ENCODE measurements at regions not wholly inside any gene's neighbourhood (a gene's known extent, or its start where the extent isn't known, plus 50 kb on each side); places are given as distances from the start of the nearest gene placed in this dataset.

DNA sequence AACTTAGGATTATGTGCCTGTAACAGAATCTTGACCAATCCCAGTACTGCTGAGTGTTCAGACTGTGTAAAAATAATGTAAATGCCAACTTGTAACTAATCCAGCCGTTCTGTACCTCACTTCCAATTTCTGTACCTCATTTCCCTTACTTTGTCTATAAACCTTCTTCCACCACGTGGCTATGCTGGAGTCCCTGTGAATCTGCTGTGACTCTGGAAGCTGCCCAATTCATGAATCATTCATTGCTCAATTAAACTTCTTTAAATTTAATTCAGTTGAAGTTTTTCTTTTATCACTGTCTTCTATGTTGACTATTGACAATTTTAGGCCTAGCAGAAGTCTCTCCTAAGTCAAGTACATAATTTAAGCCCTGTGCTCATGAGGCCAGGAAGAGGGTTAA is 215.3 kb upstream of the RHOBTB1 start:
- no peak for DNase-seq (ENCODE audit: low read depth in 4 of 4, low spot score in 3 of 4)

DNA sequence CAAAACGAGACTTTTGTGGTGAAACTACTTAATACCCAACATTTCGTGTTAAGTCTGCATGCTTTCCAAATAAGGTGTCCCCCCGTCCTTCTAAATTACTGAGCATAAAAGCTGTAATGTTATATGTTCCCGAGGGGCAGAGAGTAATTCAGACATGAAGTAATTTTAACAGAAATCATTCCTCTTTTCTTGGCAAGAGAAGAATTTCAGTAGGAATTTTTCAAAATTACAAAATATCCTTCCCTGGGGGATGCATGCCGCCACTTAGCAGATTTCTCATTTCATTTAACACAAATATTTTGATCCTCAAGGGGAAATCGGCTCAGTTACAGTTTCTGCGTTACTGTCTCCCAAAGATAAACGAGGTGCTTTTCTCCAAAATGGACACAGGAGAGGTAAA is 213.2 kb upstream of the RHOBTB1 start:
- no peak for DNase-seq (ENCODE audit: low read depth in 4 of 4, low spot score in 3 of 4)

DNA sequence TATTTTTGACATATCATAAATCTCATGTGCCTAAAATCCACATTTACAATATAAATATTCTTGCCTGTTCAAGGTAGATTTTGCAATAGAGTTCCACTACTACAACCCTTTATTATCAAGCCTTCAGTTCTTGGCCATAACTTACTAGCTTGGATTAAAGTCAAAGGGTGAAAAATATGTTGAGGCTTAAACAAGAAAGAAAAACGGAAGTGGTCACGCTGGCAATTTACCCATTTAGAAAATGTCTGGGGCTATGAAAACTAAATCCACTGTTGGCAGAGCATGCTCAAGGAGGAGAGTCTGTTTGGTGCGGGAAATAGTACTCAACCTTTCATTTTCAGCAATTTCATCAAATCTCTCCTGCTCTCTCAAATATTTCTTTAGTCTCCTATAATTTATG is 209.8 kb upstream of the RHOBTB1 start:
- DNase-seq (ENCODE audit: low read depth in 4 of 4, low spot score in 3 of 4) = no peak

DNA sequence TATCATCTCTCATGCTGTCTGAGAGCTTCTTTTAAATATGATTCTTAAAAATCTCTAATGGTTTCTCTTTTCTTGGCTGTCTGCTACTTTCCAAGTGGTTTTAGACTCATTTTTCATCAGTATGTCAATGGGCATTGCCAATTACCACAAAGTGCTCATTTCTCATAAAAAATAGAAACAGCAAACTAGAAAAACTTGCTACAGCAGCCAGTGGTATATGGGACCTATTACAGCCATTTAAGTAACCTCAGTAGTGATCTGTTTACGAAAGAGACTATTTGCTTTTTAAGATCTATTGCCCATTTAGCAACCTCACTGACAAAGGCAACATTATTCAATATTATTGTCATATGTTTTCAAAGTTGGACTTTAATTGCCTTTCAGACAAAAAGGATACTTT is 207.1 kb upstream of the RHOBTB1 start:
- DNase-seq (ENCODE audit: low read depth in 4 of 4, low spot score in 3 of 4) = no peak

DNA sequence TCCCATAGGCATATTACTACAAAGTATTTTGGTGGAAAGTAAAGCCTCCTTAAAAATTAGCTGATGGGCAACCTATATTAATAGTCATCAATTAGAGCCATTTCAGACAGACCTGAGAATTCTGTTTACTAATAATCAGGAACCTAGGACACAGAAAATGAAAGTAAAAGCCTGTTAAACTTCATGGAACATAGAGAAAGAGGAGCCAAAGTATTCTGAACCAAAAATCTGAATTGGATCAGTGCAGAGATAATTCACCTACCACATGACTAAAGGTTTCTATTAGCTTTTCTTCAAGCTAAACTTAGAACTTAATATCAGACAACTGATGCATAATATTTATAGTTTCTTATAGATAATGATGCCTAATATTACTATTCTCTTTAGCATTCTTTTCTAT is 204.5 kb upstream of the RHOBTB1 start:
- DNase-seq (ENCODE audit: low read depth in 4 of 4, low spot score in 3 of 4) = no peak

DNA sequence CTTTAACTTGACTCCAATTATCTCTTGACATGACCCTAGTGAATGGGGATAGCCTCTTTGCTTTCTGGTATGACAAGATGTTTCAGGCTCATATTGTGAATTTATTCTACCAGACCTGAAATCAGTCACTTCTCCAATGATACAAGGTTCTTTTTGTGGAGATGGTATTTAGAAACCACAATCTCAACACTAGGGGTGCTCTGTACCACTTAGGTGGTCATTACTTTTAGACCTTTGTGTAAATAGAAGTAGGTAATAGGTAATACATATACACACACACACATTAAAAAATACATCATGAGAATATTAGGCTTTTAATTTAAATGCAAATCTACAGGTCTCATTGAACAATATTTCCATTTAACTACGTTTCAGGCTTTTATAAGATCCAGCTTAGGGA is 199.0 kb upstream of the RHOBTB1 start:
- DNase-seq (ENCODE audit: low read depth in 4 of 4, low spot score in 3 of 4) = no peak

DNA sequence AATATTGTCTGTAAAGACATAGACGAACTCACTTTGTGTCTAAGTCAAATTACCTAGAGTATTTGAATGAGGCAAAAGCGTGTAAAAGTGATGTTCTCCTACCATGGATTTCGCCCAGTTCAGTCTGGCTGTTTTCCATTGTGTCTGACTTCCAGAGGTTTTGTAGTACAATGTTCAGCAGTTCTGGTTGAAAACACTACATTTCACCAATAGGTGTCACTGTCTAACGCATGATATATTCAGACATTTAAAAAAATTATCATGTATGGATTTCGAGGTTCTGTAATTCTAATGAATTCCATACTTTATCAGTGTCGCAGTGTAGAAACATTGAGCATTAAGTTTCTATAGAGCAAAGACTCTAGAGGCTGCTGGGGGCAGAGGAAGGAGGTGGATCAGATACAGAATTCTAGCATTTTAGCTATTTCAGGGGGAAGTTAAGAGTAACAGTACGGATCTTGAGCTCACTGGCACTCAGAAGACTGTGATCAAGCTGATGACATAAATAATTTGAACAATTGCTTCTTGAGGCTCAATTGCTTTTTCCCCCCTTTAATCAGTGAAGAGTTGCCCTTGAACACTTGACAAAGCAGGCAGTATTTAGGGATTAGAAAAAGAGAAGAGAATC is 196.9 kb upstream of the RHOBTB1 start:
- peak; percentile 50 to 69 (median 53) for DNase-seq (ENCODE audit: low read depth in 4 of 4, low spot score in 3 of 4)

DNA sequence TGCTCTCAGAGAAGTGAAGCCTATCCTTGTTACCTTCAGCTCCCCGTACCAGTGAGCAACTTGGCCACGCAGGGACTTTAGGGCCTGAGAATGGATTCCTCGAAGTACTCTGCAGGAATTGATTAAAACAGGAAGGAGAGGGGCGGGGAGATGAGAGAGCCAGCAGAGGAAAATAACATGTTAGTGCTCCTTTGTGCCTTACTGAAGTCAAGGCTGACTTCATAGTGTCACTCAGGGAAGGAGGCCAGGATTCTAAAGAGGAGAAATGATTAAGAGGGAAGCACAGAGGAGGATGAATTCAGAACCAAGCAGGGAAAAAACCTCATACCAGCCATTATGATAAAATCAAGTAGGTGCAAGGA is 195.6 kb upstream of the RHOBTB1 start:
- no peak for DNase-seq (ENCODE audit: low read depth in 4 of 4, low spot score in 3 of 4)

DNA sequence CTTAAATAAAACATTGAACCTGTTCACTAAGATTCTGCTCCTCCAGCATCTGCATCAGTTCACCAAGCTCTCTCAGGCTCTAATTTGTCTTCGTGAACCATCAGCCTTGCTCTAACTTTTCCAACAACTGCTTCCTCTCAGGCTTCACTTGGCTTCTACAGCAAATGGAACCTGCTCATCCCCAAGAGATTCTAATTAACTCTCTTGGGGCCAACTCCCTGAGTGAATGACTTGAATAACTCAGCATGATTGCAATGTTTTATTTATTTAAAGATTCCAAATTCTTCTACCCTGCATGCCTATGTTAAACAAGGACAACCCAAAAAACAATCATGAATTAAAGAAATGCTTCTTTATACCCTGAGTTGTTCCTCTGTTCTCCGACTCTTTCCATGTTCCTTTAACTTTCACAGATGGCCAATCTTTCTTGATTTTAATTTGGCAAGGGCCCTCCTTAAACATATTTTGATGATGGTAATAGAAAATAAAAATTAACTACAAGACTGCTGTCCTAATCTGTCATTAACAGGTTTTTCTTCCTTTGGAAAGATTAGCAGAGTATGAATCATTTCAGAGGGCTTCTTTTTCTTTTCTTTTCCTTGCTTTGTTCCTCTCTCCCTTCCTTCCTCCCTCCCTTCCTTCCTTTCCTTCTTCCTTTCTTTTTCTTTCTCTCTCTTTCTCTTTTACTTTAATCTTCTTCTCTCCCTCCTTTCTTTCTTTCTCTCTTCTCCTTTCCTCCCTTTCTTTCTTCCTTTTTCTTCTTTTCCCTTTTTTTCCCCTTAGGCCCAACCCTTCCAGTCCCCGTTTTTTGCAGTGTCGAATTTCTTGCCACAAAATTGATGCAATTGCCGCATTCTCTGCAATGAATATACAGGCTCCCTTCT is 195.0 kb upstream of the RHOBTB1 start:
- DNase-seq (ENCODE audit: low read depth in 4 of 4, low spot score in 3 of 4) = no peak

DNA sequence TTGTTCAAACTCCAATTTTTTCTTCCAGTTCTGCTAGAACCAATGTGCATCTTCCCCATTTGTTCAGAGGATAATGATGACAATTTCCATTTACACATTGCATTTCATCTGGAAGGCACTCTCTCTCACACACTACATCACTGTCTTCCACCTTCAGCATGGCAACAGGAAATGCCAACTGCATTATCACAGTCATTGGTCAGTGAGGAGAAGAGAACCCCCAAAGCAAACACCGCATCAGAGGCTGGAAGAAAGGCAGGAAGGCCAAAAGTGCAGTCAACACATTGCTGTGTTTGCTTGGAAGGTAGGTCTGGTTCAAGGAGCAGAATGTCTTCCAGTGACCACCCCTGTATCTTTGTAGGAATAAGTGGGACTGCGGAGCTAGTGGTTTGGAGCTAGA is 192.2 kb upstream of the RHOBTB1 start:
- DNase-seq (ENCODE audit: low read depth in 4 of 4, low spot score in 3 of 4) = no peak

DNA sequence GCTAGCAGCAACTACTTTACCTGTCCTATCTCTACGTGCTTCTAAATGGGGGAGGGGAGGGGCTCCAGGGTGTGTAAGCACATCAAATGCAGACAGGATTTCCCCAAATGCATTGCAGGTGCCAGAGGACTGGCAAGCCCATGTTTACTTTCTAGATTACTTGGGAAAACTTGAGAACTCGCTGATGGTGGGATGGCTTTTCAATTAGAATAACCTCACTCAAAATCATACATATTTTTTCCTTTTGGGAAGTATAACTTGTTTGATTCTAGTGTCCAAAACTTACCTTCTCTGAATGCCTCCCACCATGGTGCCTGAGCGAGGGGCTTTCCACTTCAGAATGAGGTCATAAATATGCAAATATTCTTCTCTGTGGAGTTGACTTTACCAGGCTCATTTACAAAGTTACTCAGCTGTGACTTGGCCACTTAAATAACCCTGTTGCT is 191.3 kb upstream of the RHOBTB1 start:
- DNase-seq (ENCODE audit: low read depth in 4 of 4, low spot score in 3 of 4) = peak in 1 of 4 donors; percentile 5

DNA sequence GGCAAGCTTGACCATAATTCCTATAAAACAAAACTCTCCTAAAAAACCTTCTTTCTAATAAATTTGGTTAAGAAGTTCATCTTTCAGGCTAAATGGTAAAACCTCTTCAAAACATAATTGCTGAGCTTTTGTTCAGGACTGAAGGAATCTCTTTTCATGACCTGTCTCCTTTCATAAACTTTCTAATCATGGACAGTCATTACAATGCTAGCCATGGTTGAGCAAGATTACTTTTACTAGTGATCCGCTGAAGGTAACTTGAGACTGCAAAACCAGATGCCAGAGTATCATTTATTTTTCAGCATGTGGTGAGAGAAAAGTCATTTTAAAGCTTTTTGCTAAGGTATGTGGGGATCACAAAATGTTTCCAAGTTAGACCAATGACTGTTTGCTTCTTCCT is 186.4 kb upstream of the RHOBTB1 start:
- DNase-seq (ENCODE audit: low read depth in 4 of 4, low spot score in 3 of 4) = no peak

DNA sequence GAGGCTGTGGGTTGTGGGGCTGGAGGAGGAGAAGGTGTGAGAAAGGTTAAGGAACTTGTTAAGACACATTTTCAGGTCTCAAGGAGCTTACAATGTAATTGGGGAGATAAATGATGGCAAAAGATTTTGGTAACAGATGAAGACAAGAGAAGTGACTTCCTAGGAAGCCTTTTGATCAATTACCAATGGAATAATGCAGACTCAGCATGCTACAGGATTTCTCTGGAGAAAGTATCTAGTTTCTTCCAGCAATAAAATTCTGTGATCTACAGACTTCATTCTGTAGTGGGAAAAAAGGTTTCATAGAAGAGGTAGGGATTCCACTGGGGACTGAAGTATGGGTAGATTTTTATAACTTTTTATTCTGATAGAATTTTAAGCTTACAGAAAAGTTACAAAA is 184.2 kb upstream of the RHOBTB1 start:
- no peak for DNase-seq (ENCODE audit: low read depth in 4 of 4, low spot score in 3 of 4)

DNA sequence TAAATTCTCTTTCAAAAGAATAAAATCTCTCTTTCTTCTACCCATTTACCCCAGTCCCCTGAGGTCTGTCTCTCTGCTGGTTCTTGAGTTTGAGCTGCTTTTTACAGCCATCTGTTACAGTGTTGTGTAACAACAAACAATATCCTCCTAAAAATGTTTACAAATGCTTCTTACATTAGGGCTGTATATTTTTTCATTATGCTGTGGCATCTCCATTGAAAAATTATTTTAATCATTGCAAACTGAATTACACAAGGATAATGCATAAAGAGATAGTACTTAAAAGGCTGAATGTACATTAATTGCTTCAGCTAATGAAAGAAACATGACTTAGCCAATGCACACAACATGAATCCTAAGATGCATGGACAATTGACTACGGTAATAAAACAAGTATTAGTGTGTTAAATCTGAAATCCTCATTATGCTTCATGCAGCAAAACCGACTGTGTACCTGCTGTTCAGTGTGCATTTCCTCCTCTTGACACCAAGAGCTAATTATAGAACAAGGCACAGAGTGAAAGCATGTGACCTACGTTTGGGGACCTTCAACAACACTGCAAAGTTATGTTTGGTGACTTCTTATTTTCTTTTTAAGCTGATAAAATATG is 181.7 kb upstream of the RHOBTB1 start:
- no peak for DNase-seq (ENCODE audit: low read depth in 4 of 4, low spot score in 3 of 4)

DNA sequence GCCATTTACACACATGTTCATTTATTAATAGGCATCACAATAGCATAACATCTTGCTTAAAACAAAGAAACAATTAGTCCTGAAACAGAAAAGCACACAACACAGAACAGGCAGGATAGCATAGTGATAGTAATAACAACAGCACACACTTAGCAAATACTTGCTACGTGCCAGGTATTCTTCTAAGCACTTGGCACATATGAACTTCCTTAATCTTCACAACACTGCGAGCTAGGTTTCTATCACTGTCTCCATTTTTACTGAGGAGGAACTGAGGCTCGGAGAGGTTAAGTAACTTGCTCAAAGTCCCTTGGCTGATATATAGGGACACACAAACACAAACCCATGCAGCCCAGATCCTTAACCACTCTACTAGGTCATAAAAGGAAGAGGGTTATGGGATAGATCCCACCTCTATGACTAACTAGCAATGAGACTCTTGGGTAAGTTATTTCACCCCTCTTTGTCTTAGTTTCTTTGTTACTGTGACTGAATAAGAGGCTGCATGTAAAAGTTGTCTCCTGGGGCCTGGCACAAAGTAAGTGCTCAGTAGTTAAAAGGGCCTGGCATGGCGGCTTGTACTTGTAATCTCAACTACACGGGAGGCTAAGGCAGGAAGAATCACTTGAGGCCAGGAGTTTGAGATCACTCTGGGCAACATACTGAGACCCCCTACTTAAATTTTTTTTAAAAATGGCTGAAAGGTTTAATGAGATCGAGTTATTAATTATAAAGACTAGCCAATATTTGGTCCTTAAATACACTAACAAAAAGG is 181.0 kb upstream of the RHOBTB1 start:
- no peak for DNase-seq (ENCODE audit: low read depth in 4 of 4, low spot score in 3 of 4)

DNA sequence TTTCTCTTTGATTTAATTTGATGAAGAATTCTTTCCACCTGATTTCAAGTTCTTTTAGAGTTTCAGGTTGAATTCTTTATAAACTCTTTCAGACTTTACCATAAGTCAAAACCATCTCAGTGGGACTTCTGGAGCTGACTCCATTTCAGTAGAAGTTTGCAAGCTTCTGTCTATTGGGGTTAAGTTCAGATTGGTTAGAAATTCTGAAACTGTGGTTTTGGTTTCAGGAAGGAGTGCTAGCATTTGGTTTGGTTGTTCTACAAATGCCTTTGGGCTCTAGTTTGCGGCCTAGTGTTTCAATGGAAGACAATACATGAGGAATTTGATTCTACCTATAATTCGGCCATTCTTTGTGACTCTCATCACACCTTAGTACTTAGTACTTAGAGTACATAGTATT is 176.8 kb upstream of the RHOBTB1 start:
- DNase-seq (ENCODE audit: low read depth in 4 of 4, low spot score in 3 of 4) = no peak

DNA sequence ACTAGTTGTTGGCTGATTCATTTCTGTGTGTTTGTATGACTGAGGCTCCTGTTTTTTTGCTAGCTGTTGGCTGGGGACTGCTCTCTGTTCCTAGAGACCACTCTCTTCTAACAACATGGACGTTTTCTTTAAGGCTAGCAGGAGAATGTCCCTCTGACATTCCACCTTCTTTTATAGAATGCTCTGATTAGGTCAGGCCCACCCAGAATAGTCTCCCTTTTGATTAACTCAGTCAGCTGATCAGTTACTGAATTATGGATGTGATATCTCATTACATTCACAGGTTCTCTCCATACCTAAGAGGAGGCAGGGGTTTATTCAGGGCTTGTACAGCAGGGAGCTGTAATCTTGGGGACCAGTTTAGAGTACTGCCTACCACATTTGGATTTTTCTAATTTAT is 175.6 kb upstream of the RHOBTB1 start:
- DNase-seq (ENCODE audit: low read depth in 4 of 4, low spot score in 3 of 4) = no peak

DNA sequence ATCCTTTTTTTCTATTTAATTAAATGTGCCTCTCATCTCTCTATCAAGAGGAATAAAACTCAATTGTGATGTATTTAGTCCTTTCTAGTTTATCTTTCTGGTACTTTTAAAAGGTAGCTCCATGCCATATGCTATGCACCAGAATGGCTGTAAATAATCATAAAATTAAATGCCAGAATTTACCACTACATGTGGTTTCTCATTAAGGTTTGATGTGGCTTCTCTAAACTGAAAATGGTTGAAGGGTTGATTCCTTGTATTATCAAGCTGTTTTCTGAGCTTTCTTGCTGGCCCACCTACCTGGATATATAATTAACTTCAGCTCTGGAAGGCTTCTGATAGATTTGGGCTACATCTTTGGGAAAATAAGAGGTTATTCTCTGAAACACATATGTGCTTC is 171.9 kb upstream of the RHOBTB1 start:
- no peak for DNase-seq (ENCODE audit: low read depth in 4 of 4, low spot score in 3 of 4)

DNA sequence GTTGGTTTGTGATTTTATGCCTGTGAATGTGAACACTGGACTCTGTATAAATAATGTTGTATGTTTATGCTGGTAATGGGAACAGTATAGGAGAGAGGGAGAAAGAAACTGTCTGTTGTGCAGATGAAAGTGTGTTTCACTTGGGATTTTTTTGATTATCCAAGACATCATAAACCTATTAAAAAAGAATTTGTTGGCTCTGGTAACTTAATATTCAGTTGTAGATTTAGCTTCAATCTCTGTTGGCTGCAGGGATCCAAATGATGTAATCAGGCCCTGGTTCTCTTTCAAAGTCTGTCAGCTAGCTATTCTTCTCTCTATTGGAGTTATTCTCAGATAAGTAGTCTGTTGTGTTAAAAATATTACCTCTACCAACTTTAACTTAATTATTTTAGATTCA is 168.8 kb upstream of the RHOBTB1 start:
- DNase-seq (ENCODE audit: low read depth in 4 of 4, low spot score in 3 of 4) = no peak

DNA sequence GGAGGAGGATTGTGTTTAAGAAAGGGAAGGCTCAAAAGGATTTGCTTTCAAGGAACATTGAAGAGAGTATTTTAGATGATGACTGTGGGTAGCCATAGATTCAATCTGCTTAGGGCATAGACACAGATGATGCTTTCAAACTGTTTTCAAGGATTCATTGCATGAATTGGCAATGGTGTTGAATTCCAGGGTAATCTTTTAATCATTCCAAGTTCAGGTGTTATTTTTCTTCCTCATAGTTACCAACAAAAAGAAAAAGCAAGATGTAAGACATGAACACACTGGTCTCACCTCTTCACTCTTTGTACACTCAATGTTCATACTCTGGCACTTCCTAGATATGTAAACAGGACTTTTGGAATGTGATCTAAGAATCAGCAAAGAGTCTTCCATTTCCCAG is 167.0 kb upstream of the RHOBTB1 start:
- no peak for DNase-seq (ENCODE audit: low read depth in 4 of 4, low spot score in 3 of 4)

DNA sequence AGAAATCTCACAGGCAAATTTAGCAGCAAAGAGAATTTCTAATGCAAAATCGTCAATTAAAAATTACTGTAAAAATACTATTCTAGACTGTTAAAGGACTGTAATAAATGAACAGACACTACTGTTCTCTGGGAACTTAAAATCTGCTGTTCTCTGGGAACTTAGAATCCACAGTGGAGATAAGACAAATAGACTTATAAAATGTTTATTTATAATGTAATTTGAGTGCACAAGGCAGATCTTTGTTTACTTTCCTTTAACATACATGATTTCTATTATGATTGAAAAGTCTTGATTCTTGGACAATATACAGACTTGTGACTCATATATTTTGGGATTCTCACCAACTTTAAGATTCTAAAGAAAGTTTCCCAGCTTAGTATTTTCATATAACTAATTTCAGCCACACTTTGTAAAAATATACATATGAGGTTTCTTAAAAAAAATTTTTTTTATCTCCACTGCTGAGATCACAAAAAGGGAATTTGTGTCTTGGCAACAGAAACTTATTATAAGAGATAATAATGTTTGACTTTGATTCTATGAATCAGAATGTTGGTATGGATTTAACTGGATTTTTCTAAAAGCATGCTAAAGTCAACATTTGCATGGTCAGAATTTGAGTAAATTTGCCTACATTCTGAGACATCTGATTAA is 166.3 kb upstream of the RHOBTB1 start:
- no peak for DNase-seq (ENCODE audit: low read depth in 4 of 4, low spot score in 3 of 4)
